Thymus (tissue), 11 donors: ENCODE measurements at regions not wholly inside any gene's neighbourhood (a gene's known extent, or its start where the extent isn't known, plus 50 kb on each side); places are given as distances from the start of the nearest gene placed in this dataset.

Experiments used
- DNase-seq, 9 donors: peaks; one replicate each; pipeline ENCODE4 v3.0.0-alpha.2; 2013; ENCODE audit warnings: low spot score in 9 of 9, low read depth in 6 of 9, missing footprints in 1 of 9
- H3K27ac ChIP-seq, 2 donors: one replicate each; pipeline ENCODE4 v1.5.1; 2013; ENCODE audit warnings: control low read depth in 1 of 2, low read depth in 1 of 2, low read length in 1 of 2, mild to moderate bottlenecking in 1 of 2, moderate library complexity in 1 of 2
- H3K27me3 ChIP-seq, 2 donors: one replicate each; pipeline ENCODE4 v1.5.1; 2013; ENCODE audit warnings: low read length in 1 of 2; ENCODE audit not compliant: control insufficient read depth in 2 of 2, insufficient read depth in 1 of 2
- H3K36me3 ChIP-seq, 2 donors: one replicate each; pipeline ENCODE4 v1.5.1; 2013; ENCODE audit warnings: low read length in 1 of 2, mild to moderate bottlenecking in 1 of 2, moderate library complexity in 1 of 2; ENCODE audit not compliant: control insufficient read depth in 2 of 2, insufficient read depth in 2 of 2
- H3K4me1 ChIP-seq, 2 donors: one replicate each; pipeline ENCODE4 v1.5.1; 2013; ENCODE audit warnings: low read length in 2 of 2; ENCODE audit not compliant: control insufficient read depth in 2 of 2, insufficient read depth in 2 of 2
- H3K4me3 ChIP-seq, 2 donors: one replicate each; pipeline ENCODE4 v1.5.1; 2013; ENCODE audit warnings: low read length in 2 of 2, control low read depth in 1 of 2, mild to moderate bottlenecking in 1 of 2
- H3K9me3 ChIP-seq, 2 donors: one replicate each; pipeline ENCODE4 v1.5.1; 2013; ENCODE audit warnings: low read length in 1 of 2, mild to moderate bottlenecking in 1 of 2; ENCODE audit not compliant: control insufficient read depth in 2 of 2, insufficient read depth in 1 of 2
- WGBS: extraction: QIAGEN DNeasy Blood & Tissue Kit; methylation state at CpG from one replicate; pipeline ENCODE4 v1.1.7; 2013; 5-methylcytosine and 5-hydroxymethylcytosine counted together
- donor health status: healthy.

DNA sequence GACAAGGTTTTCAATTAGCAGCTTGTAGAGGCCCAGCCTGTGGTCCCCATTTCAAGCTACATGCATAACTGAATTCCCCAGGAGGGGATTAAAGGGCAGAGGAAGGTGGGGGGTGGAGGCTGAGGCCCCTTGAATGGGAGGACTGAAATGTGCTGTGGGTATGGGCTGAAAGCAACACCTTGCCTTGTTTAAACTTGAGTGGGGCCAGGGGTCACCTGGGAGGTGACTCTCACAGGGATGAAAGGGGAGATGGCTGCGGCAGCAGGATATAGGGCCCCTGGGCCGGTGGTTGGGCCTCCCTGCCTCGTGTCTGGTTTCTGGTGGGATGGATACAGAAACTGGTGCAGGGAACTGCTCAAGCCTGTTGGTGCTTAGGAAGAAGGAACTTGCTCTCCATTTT, 225.9 kb upstream of the SPRED2 start:
- H3K27me3 ChIP-seq, result no peaks in the 10 kb centered on the region
- no peak overlapping the region for H3K4me3 ChIP-seq
- peaks cover 2 to 10% of the 10 kb centered on the region in 2 donors for H3K4me1 ChIP-seq
- H3K27ac ChIP-seq, result no peak overlapping the region
- H3K9me3 ChIP-seq, result no peaks in the 10 kb centered on the region
- no peak for DNase-seq
- no peaks in the 10 kb centered on the region for H3K36me3 ChIP-seq
- WGBS, result 85% methylated on average over 3 of the region's 3 CpGs

DNA sequence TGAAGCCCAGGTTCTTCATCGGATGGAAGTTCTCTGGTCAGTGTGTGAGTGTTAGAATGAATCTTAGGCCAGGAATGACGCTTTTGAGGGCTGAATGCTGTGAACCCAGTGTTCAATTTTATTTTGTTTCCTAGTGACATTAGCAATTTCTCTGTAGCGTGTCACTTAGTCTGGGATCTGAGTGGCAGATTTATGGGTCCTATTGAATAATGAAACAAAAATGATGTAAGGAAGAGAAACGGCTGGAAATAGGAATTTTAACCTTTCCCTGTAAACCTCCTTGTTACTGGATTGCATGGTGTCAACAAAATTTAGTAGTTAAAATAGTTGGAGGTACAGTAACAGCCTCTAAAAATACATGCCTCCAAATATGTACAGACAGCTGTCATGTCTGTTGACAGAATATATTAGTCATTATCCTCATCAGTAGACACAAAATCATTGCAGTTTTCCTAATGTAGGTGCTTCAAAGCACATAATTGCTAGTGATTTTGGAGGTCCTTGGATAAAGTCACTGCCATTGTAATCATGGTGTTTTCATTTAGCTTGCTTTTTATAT, 223.8 kb upstream of the SPRED2 start:
- H3K4me1 ChIP-seq, result peaks cover 0 to 10% of the 10 kb centered on the region in 2 donors
- 84% methylated on average over 4 of the region's 4 CpGs for WGBS
- no peak overlapping the region for H3K4me3 ChIP-seq
- no peaks in the 10 kb centered on the region for H3K27me3 ChIP-seq
- no peak overlapping the region for H3K27ac ChIP-seq
- H3K36me3 ChIP-seq, result no peaks in the 10 kb centered on the region
- DNase-seq, result no peak
- no peaks in the 10 kb centered on the region for H3K9me3 ChIP-seq

DNA sequence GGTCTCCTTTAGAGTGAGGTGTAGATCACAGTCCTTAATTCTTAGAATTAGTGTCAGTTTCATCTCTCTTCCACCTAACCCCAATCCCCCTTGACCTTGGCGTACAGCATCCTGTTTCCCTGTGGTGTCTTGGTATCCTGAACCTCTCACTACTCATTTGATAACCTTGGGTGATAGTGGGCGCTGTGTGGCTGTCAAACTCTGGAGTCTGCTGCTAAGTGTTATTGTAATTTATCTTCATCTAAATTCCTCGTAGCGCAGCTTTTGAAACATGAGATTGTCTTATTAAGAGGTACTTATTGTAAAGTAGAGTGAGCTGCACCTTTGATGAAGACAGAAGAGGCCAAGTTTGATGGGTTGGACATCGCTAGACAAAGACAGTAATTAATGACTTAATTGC, 222.6 kb upstream of the SPRED2 start:
- no peak overlapping the region for H3K4me3 ChIP-seq
- no peaks in the 10 kb centered on the region for H3K36me3 ChIP-seq
- H3K27me3 ChIP-seq, result no peaks in the 10 kb centered on the region
- peaks cover 0 to 10% of the 10 kb centered on the region in 2 donors for H3K4me1 ChIP-seq
- 96% methylated on average over 5 of the region's 5 CpGs for WGBS
- H3K27ac ChIP-seq, result no peak overlapping the region
- no peak for DNase-seq
- no peaks in the 10 kb centered on the region for H3K9me3 ChIP-seq

DNA sequence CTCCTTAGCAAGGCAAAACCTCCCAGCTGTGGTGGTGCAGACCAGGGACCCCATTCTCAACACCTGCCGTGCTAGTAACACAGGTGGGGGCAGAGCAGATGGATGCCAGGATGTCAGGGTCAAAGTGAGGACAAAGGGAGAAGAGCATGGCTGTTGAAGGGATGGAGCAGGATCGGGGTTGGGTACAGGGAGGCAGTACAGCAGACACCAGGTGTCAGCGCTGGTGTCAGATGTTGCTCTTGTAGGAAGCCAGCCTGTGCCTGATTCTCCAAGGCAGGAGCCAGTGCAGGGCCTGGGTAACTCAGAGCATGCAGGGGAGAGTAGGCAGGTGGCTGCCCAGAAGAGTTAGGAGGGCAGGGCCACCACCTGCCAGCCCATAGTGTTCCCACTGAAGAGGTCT, 222.1 kb upstream of the SPRED2 start:
- Histone ChIP-seq H3K27me3 (no peaks in the 10 kb centered on the region), H3K9me3 (no peaks in the 10 kb centered on the region), H3K27ac (no peak overlapping the region), H3K4me3 (no peak overlapping the region), H3K36me3 (no peaks in the 10 kb centered on the region), H3K4me1 (peaks cover 0 to 10% of the 10 kb centered on the region in 2 donors)
- WGBS, result 81% methylated on average over 3 of the region's 3 CpGs
- peak in 1 of 9 donors; percentile 8 for DNase-seq

DNA sequence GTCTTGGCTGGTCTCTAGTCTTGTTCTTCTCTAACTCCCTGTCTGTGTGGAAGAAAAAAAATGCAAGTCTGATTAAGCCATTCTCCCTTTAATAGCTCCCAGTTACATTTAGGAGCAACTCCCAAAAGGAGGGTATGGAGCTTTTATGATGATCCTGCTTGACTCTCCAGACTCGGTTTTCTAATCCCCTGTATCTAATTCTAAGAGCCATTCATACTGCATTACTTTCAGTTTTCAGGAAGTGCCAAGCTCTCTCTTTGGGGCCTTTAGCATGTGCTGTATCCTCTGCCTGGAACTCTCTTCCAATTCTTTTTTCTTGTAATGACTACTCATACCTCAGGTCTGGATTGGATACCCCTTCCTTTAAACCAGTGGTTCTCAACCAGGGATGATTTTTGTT, 219.7 kb upstream of the SPRED2 start:
- no peak for DNase-seq
- no peak overlapping the region for H3K4me3 ChIP-seq
- no peaks in the 10 kb centered on the region for H3K27me3 ChIP-seq
- WGBS, result 81% methylated on average over 1 of the region's 1 CpG
- H3K36me3 ChIP-seq, result no peaks in the 10 kb centered on the region
- H3K4me1 ChIP-seq, result peaks cover 0 to 10% of the 10 kb centered on the region in 2 donors
- no peaks in the 10 kb centered on the region for H3K9me3 ChIP-seq
- no peak overlapping the region for H3K27ac ChIP-seq

DNA sequence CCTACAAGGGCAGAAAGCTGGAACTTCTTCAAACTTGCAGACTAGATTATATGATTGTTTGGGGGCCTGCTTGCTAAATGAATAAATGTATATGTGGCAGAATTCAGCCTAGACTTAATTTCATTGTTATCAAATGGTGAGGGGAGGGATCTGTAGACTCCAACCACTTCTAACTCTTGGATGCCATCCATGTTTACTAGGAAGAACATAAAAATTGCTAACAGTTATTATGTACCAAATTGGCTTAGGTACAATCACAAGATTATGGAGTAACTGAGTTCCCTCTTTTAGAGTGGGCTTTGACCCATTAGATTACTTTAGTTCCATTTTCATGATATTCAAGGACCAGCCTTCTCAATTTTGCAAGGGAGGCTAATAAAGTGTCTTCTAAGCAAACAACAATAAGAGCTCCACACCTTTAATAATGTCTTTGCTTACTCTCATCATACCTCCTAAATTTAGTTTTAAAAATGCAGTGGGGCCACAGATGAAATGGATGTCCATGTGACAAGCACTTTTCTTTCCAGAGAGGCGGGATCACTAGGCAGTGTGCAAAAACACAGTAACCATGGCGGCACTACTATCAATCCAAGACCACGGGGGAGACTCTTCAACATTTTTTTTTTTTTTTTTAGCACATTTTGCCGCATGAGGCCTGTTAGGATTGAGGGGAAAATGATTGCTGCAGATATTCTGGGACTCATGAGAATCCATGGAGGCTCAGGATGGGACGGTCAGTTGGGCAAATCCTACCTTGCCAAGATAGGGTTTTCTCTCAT, 217.6 kb upstream of the SPRED2 start:
- H3K27me3 ChIP-seq, result no peaks in the 10 kb centered on the region
- no peak overlapping the region for H3K4me3 ChIP-seq
- DNase-seq, result no peak
- 96% methylated on average over 5 of the region's 5 CpGs for WGBS
- no peaks in the 10 kb centered on the region for H3K36me3 ChIP-seq
- no peaks in the 10 kb centered on the region for H3K9me3 ChIP-seq
- no peak overlapping the region for H3K27ac ChIP-seq
- peaks cover 2 to 13% of the 10 kb centered on the region in 2 donors for H3K4me1 ChIP-seq

DNA sequence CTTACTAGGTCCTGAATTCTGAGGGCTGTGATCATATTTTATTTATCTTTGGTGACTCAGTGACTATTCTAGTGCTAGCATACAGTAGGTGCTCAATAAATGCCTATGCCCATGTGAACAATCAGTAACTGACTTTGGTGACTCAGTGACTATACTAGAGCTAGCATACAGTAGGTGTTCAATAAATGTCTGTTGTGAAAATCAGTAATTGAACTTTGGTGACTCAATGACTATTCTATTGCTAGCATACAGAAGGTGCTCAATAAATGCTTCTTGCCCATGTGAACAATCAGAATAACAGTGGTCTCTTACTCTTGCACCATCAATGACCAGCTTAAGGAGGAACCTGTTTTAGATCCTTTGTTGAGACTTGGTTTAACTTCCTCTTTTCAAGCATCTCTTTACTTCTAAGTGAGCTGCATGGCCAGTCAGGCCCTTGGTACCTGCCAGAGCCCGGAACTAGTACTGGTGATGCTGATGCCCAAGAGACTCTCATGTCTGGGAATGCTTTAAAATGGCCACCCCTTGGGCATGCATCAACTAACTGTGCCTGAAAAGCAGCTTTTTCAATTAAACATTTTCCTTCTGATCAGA, 214.9 kb upstream of the SPRED2 start:
- 81% methylated on average over 1 of the region's 1 CpG for WGBS

DNA sequence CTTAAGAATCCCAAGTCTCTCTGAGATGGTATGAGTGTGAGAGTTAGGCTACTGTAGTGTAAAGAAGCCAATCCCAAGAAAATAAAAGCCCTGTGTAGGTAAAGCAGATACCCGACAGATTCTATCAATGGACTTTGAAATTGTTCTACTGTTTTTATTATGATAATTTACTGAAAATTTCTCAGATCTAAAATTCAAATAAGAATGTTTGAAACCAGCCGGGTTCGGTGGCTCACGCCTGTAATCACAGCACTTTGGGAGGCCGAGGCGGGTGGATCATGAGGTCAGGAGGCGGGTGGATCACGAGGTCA, 208.3 kb upstream of the SPRED2 start:
- Histone ChIP-seq H3K36me3 (no peaks in the 10 kb centered on the region), H3K27ac (no peak overlapping the region), H3K4me1 (no peaks in the 10 kb centered on the region), H3K27me3 (peaks cover 4 to 7% of the 10 kb centered on the region in 2 donors), H3K4me3 (no peak overlapping the region), H3K9me3 (no peaks in the 10 kb centered on the region)
- 93% methylated on average over 8 of the region's 8 CpGs for WGBS
- no peak for DNase-seq

More for the DNA sequence above, 214.9 kb upstream of the SPRED2 start:
- H3K36me3 ChIP-seq, result no peaks in the 10 kb centered on the region
- H3K9me3 ChIP-seq, result no peaks in the 10 kb centered on the region
- no peaks in the 10 kb centered on the region for H3K27me3 ChIP-seq
- peaks cover 2 to 3% of the 10 kb centered on the region in 2 donors for H3K4me1 ChIP-seq
- DNase-seq, result no peak
- no peak overlapping the region for H3K4me3 ChIP-seq
- no peak overlapping the region for H3K27ac ChIP-seq

DNA sequence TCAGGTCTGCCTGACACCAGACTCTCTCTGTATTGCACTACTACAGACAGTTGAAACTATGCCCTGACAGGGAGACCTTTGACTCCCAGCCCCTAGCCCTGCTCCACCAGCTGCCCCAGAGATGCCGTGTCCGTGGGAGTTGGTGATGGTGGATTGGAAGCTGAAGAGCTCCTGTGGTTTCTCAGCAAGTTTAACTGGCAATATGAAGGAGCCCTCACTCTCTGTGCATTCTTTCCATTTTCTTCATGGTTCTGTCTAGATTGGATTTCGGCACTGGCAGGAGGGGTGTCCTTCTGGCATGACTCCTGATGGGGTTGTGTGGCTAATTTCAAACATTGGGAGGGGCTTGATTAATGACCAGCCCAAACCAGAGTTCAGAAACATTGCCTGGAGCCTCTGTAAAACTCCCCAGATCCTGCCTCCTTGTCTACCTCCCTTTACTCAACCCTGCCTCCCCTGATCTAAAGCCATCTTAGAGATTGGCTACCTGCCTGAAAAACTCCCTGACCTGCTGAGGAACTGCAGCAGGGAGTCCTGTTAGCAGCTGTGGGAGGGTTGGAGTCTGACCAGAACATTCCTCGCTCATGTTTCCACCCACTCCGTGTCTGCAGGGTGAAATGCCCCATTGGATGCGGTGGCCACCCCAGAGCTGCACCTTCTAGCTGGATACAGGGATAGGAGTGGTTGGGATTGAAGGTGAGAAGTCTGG, 206.9 kb upstream of the SPRED2 start:
- 91% methylated on average over 6 of the region's 6 CpGs for WGBS
- H3K36me3 ChIP-seq, result no peaks in the 10 kb centered on the region
- peaks cover 4 to 7% of the 10 kb centered on the region in 2 donors for H3K27me3 ChIP-seq
- no peaks in the 10 kb centered on the region for H3K9me3 ChIP-seq
- H3K27ac ChIP-seq, result no peak overlapping the region
- no peak overlapping the region for H3K4me3 ChIP-seq
- H3K4me1 ChIP-seq, result no peaks in the 10 kb centered on the region
- DNase-seq, result no peak
